HUES64 (cell line): ENCODE measurements at regions not wholly inside any gene's neighbourhood (a gene's known extent, or its start where the extent isn't known, plus 50 kb on each side); places are given as distances from the start of the nearest gene placed in this dataset.
A peak's percentile ranks its signal among the peaks of the same experiment; 100 is the strongest.

Source experiments
- H3K27ac ChIP-seq: 2 replicates; pipeline ENCODE4 v1.7.0; 2013; ENCODE audit warnings: low read depth, low read length, inconsistent platforms
- H3K27me3 ChIP-seq: 2 replicates; pipeline ENCODE4 v1.6.1; 2013; ENCODE audit warnings: mild to moderate bottlenecking, low read length; ENCODE audit not compliant: insufficient read depth
- H3K36me3 ChIP-seq: 2 replicates; pipeline ENCODE4 v1.6.1; 2013; ENCODE audit warnings: mild to moderate bottlenecking, low read length; ENCODE audit not compliant: insufficient read depth
- H3K4me1 ChIP-seq: 2 replicates; pipeline ENCODE4 v1.6.1; 2013; ENCODE audit warnings: mild to moderate bottlenecking, low read length, moderate library complexity; ENCODE audit not compliant: insufficient read depth
- H3K4me3 ChIP-seq: 2 replicates; pipeline ENCODE4 v1.5.1; 2013; ENCODE audit warnings: mild to moderate bottlenecking, low read length, moderate library complexity
- H3K9ac ChIP-seq: 2 replicates; pipeline ENCODE4 v1.6.1; 2013; ENCODE audit warnings: mild to moderate bottlenecking, low read depth, low read length
- H3K9me3 ChIP-seq: 2 replicates; pipeline ENCODE4 v1.6.1; 2013; ENCODE audit warnings: low read depth, low read length; ENCODE audit not compliant: insufficient read depth
- WGBS: fragments of 150-250, 120-280 bp; methylation state at CpG from one replicate; pipeline ENCODE4 v1.1.7; 2013; ENCODE audit warnings: missing lambda C conversion rate; 5-methylcytosine and 5-hydroxymethylcytosine counted together

DNA sequence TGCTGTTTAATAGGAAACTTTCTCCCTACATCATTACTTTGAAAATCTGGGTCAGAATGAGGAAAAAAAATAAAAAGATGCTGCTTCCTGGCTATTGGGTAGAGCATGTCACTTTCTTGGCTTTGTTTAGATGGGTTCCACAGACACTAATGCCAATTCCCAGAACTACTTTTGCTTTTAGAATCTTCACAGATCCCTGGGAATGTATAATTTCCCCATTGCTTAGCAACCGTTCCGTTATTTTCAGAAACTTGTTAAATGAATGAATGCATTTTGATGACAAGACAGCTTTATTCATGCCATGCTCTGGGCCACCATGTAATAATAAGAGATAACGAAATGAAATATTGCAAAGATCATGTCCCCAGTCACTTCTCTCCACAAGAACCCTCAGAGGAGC, 126.5 kb upstream of the TRPC7 start:
- Histone ChIP-seq H3K9ac (no peak overlapping the region), H3K4me1 (peaks cover 11% of the 10 kb centered on the region), H3K4me3 (no peak overlapping the region), H3K9me3 (peaks cover 15% of the 10 kb centered on the region; the same call in 1 of the 2 replicates), H3K27me3 (no peaks in the 10 kb centered on the region), H3K36me3 (no peaks in the 10 kb centered on the region), H3K27ac (no peak overlapping the region)
- WGBS = 95% methylated on average over 3 of the region's 3 CpGs

DNA sequence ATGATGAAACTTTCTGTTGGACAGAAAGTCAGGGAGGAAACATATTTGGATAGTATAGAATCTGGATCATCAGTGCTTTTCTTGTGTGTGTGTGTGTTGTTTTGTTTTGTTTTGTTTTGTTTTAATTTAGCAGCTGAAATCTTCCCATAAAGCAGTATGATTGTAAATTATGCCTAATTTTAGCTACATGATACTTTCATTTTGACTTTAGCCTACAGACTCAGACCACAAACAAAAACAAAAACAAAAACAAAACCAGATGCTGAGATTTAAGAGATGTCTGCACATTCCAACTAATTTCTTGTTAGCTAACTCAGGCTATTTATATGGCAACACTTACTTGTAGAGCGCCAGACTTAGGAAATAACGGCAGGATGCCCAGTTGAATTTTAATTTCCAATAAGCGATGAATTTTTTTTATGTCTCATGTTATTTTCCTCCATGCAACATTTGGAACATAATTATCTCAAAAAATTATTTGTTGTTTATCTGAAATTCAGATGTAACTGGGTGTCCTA, 119.5 kb upstream of the TRPC7 start:
- 99% methylated on average over 3 of the region's 3 CpGs for WGBS
- Histone ChIP-seq H3K9ac (no peak overlapping the region), H3K4me3 (no peak overlapping the region), H3K27me3 (no peaks in the 10 kb centered on the region), H3K27ac (no peak overlapping the region), H3K36me3 (peaks cover 3% of the 10 kb centered on the region; the same call in 1 of the 2 replicates), H3K4me1 (no peaks in the 10 kb centered on the region; the same call in 1 of the 2 replicates), H3K9me3 (no peaks in the 10 kb centered on the region)

DNA sequence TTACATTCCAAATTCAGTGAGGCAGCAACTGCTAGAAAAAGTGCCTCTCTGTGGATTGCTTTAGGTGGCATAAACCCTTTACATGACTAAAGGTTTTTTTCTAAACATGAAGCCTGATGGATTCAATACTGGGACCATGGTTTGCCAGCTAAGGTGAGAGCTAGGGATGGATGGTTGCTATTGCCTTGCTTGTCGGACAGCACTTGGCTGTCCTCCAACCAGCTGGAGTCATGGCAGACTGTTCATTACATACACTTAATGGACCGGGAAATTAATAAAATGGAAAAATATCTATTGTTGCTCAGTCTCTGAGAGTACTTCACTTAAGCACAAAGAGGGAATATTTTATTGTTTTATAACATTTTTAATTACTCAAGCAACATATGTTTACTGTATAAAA, 116.9 kb upstream of the TRPC7 start:
- Histone ChIP-seq H3K4me1 (no peaks in the 10 kb centered on the region; the same call in 1 of the 2 replicates), H3K27ac (no peak overlapping the region), H3K9me3 (no peaks in the 10 kb centered on the region), H3K36me3 (peaks cover 3% of the 10 kb centered on the region; the same call in 1 of the 2 replicates), H3K27me3 (no peaks in the 10 kb centered on the region), H3K9ac (no peak overlapping the region), H3K4me3 (no peak overlapping the region)
- 94% methylated on average over 1 of the region's 2 CpGs for WGBS

DNA sequence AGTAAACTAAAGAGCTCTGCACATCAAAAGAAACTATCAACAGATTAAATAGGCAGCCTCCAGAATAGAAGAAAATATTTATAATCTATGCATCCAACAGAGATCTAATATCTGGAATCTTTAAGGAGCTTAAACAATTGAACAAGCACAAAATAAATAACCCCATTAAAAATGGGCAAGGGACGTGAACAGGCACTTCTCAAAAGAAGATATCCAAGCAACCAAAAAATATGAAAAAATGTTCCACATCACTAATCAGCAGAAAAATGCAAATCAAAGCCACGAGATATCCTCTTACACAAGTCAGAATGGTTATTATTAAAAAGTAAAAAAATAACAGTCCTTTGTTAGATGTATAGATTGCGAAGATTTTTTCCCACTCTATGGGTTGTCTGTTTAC, 109.1 kb upstream of the TRPC7 start:
- H3K27me3 ChIP-seq = no peaks in the 10 kb centered on the region
- H3K9me3 ChIP-seq = peaks cover 14% of the 10 kb centered on the region; the same call in 1 of the 2 replicates
- no peaks in the 10 kb centered on the region for H3K4me1 ChIP-seq
- H3K27ac ChIP-seq = no peak overlapping the region
- H3K9ac ChIP-seq = no peak overlapping the region
- no peaks in the 10 kb centered on the region; the same call in none of the 2 replicates for H3K36me3 ChIP-seq
- 100% methylated on average over 1 of the region's 3 CpGs for WGBS
- no peak overlapping the region for H3K4me3 ChIP-seq

DNA sequence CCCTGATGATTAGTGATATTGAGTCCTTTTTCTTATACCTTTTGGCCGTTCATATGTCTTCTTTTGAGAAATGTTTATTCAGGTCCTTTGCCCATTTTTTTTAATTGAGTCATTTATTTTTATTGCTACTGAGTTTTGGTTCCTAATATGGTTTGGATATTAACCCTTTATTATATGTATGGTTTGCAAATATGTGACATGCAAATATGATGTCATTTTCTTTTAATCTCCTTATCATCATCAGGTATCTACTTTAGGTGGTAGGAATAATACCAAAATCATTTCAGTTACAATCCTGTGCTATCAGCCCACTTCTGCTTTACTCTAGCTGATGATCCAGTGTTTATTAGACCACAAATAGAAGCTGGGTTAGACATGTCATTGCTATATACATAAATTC, 102.3 kb upstream of the TRPC7 start:
- peak overlapping the region; percentile 71 for H3K4me3 ChIP-seq
- no peaks in the 10 kb centered on the region for H3K9me3 ChIP-seq
- H3K36me3 ChIP-seq = no peaks in the 10 kb centered on the region; the same call in none of the 2 replicates
- no peak overlapping the region for H3K9ac ChIP-seq
- no peaks in the 10 kb centered on the region for H3K27me3 ChIP-seq
- no peak overlapping the region for H3K27ac ChIP-seq
- no peaks in the 10 kb centered on the region for H3K4me1 ChIP-seq
- WGBS = 92% methylated on average over 1 of the region's 1 CpG

DNA sequence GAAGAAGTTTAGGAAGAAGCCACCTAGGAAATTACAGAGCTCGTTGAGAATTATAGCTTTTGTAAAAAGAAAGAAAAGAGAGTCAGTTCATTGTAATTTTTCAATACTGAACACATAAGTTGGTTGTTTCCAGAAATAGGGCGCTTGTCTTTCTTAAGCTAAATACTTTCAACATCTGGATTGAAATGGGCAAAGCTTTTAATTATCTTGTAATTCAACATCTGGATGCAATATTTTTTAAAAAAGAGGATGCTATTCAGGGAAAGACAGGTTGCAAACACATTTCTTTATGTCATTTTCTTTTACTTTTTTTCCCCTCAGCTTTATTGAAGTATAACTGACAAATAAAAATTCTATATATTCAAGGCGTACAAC, 100.7 kb upstream of the TRPC7 start:
- H3K4me3 ChIP-seq = peak overlapping the region; percentile 71
- 61% methylated on average over 2 of the region's 3 CpGs for WGBS
- no peaks in the 10 kb centered on the region for H3K9me3 ChIP-seq
- H3K27me3 ChIP-seq = no peaks in the 10 kb centered on the region
- H3K27ac ChIP-seq = no peak overlapping the region
- no peaks in the 10 kb centered on the region for H3K4me1 ChIP-seq
- H3K9ac ChIP-seq = no peak overlapping the region
- no peaks in the 10 kb centered on the region; the same call in 1 of the 2 replicates for H3K36me3 ChIP-seq

DNA sequence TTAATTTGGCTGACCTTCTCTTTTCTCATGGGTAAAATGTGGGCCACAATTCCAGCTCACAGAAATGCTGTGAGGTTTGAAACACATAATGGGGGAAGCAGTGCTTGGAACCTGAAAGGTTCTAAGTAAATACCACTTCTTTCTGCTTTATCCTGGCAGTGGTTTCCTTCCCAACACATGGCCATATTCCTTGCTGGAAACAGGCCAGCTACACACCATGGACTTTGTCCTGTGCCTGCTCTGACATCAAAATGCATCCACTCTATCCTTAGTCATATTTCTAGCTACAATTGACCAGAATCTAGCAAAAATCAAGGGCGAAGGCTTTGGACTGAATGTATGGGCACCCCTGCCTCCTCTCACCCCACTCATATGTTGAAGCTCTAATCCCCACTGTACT, 93.1 kb upstream of the TRPC7 start:
- Histone ChIP-seq H3K27ac (no peak overlapping the region), H3K27me3 (no peaks in the 10 kb centered on the region), H3K9ac (no peak overlapping the region), H3K4me1 (0 out of 2 replicates have a peak, but pooled peaks cover 5% of the 10 kb centered on the region), H3K36me3 (no peaks in the 10 kb centered on the region), H3K9me3 (no peaks in the 10 kb centered on the region), H3K4me3 (no peak overlapping the region)
- 96% methylated on average over 1 of the region's 1 CpG for WGBS

DNA sequence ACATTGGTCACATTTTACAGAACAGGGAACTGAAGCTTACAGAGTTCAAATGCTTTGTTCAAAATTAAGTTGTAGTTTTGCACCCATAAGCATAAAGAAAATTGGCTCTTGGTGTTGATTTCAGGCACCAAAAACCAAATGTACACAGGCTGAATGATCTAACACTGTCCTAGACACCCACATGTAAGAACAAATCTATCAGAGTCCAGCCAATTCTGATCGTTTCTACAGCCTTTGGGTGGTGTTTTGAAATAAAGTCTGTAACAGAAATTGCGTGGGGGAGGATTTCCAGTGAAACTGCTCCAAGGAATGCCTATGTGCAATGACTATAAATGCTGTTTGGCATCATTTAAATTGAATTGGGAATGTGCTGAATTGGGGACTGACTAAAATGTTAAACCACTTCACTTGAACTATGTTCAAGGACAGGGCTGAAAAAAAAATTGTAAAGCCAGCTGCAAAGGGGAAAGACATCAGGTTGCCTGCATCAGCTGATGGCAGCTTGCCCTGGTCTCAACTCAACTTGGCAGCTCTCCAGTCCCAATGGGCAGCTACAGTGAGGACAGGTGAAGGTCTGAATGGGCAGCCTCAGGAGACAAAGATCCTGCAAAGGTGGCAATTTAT, 92.2 kb upstream of the TRPC7 start:
- H3K27me3 ChIP-seq = no peaks in the 10 kb centered on the region
- H3K9ac ChIP-seq = no peak overlapping the region
- H3K36me3 ChIP-seq = no peaks in the 10 kb centered on the region
- H3K9me3 ChIP-seq = no peaks in the 10 kb centered on the region
- 87% methylated on average over 2 of the region's 2 CpGs for WGBS
- H3K4me1 ChIP-seq = 0 out of 2 replicates have a peak, but pooled peaks cover 5% of the 10 kb centered on the region
- no peak overlapping the region for H3K27ac ChIP-seq
- no peak overlapping the region for H3K4me3 ChIP-seq

DNA sequence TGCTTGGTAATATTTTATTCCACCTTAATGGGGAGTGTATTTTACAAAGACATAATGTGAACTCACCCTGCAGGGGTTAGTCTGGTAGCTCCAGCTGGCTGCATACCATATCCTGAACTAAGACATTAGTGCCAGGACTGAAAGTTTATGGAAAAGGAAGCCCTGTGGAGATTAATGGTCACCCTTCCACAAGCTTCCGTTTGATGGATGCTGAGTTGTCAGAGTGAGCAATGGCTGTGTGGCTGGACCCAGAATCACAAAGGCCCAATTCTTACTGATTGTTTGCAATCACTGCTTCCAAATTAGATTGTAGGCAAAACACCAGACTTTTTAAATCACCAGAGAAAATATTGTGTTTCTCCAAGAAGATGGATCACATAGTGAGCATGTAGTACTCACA, 90.1 kb upstream of the TRPC7 start:
- 0 out of 2 replicates have a peak, but pooled peaks cover 5% of the 10 kb centered on the region for H3K4me1 ChIP-seq
- WGBS = 92% methylated on average over 1 of the region's 1 CpG
- H3K9ac ChIP-seq = no peak overlapping the region
- H3K36me3 ChIP-seq = no peaks in the 10 kb centered on the region
- no peak overlapping the region for H3K4me3 ChIP-seq
- H3K9me3 ChIP-seq = no peaks in the 10 kb centered on the region
- H3K27me3 ChIP-seq = no peaks in the 10 kb centered on the region
- H3K27ac ChIP-seq = no peak overlapping the region

DNA sequence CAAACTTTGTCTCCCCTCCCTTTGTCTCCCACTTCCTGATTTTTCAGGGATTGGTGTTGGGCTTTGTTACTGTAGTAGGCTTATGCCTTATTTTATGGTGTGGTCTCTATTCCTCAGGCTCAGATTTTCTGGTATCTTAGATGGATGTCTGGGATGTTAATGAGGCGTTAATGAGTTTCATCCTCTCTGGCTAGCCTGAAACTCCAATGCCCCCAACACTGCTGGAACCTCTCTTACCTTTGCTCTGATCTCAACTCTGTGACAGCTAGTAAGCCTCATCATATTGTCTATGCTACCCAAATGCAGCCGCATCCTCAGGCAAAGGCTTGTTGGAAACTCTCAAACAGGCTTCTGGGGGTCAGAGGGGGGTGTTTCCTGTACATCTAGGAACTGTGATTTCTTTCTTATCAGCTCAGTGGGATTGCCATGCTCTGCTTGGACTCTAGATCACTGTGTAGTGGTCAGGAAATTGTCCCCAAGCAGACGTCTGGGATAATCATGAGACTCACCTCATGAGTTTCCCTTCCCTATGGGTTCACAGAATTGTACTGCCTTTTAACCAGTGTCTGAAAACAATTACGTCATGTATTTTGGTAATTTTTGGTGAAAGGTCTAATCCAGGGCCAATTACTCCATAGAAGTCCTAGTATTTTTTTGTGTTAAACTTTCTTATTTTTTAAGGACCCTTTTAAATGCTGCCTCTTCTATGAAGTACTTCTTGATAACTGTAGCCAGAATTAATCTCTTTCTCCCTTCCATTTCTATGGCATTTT, 88.8 kb upstream of the TRPC7 start:
- Histone ChIP-seq H3K36me3 (no peaks in the 10 kb centered on the region), H3K4me3 (no peak overlapping the region), H3K4me1 (0 out of 2 replicates have a peak, but pooled peaks cover 5% of the 10 kb centered on the region), H3K27me3 (no peaks in the 10 kb centered on the region), H3K9ac (no peak overlapping the region), H3K27ac (no peak overlapping the region), H3K9me3 (no peaks in the 10 kb centered on the region)
- 84% methylated on average over 4 of the region's 4 CpGs for WGBS

DNA sequence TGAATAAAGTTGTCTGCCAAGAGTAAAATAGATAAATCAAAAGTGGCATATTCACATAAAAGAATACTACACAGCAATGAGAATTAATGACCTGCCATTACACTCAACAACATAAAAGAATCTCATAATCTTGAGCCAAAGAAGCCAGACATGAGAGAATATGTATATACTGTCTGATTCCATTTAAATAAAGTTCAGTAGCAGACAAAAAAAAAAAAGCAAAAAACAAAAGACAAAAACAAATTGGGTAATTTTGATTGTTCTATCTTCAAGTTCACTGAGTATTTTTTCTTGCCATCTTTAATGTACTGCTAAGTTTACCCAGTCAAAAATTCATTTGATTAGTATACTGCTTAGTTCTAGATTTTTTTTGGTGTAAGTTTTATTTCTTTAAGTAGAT, 87.9 kb upstream of the TRPC7 start:
- Histone ChIP-seq H3K4me1 (0 out of 2 replicates have a peak, but pooled peaks cover 8% of the 10 kb centered on the region), H3K27ac (no peak overlapping the region), H3K9ac (no peak overlapping the region), H3K4me3 (no peak overlapping the region), H3K9me3 (no peaks in the 10 kb centered on the region), H3K36me3 (no peaks in the 10 kb centered on the region), H3K27me3 (no peaks in the 10 kb centered on the region)
